ENCODE measurements at regions not wholly inside any gene's neighbourhood (a gene's known extent, or its start where the extent isn't known, plus 50 kb on each side); places are given as distances from the start of the nearest gene placed in this dataset.

- DNase-seq: peak in 1 of 2 donors; percentile 86
- H3K9me3 ChIP-seq: no peaks in the 10 kb centered on the region
- H3K36me3 ChIP-seq: no peaks in the 10 kb centered on the region
- TF ChIP-seq POLR2A (IDR thresholded peaks at IDR 0.05): peak in 1 of 4 donors; percentile 52
- TF ChIP-seq CTCF (IDR thresholded peaks at IDR 0.05): no peak
- peak in 3 of 4 donors; percentile 46 to 91 (median 88) for TF ChIP-seq EP300 (IDR thresholded peaks at IDR 0.05)
- peak; percentile 84 to 85 for TF ChIP-seq POLR2AphosphoS5 (IDR thresholded peaks at IDR 0.05)
- peak; percentile 70 to 92 for ATAC-seq (ENCODE audit: low FRiP score in 2 of 2)
- H3K27ac ChIP-seq: peak overlapping the region; percentile 77 to 85 (median 83)
- no peak overlapping the region for H3K4me3 ChIP-seq
- peaks cover 20 to 28% (median 26%) of the 10 kb centered on the region in 4 donors for H3K4me1 ChIP-seq
- H3K27me3 ChIP-seq: no peaks in the 10 kb centered on the region
- WGBS, 2 donors: 31 to 32% methylated on average over 8 of the region's 8 CpGs
Observed at GRCh38 chr5:173781816-173782670, 106.1 kb upstream of the CPEB4 start.

DNA sequence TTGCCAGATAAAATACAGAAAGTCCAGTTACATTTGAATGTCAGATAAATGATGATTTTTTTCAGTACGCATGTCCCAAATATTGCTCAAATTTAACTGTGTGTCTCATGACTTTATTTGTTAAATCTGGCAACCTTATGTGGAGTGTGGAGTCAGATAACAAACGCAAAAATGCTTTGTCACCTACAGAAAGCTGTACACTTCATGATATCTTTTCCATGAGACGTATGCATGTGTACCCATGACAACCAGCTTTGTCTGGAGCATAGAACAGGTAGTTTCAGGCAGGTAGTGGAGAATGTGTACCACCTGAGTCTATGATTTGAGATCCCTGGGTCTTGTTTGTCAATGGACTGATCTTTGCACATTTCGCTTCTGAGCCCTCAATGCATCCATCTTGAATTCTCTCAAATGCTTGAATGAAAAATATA, 105.5 kb upstream of the CPEB4 start:
- no peaks in the 10 kb centered on the region for H3K36me3 ChIP-seq
- peaks cover 20 to 28% (median 26%) of the 10 kb centered on the region in 4 donors for H3K4me1 ChIP-seq
- H3K27ac ChIP-seq: peak overlapping the region; percentile 77 to 85 (median 83)
- TF ChIP-seq CTCF (IDR thresholded peaks at IDR 0.05): no peak
- no peak for TF ChIP-seq POLR2A (IDR thresholded peaks at IDR 0.05)
- TF ChIP-seq EP300 (IDR thresholded peaks at IDR 0.05): no peak
- TF ChIP-seq POLR2AphosphoS5 (IDR thresholded peaks at IDR 0.05): no peak
- ATAC-seq (ENCODE audit: low FRiP score in 2 of 2) (no peak), DNase-seq (no peak)
- no peak overlapping the region for H3K4me3 ChIP-seq
- H3K9me3 ChIP-seq: no peaks in the 10 kb centered on the region
- no peaks in the 10 kb centered on the region for H3K27me3 ChIP-seq
- 65 to 85% methylated on average over 4 of the region's 4 CpGs for WGBS, 2 donors

DNA sequence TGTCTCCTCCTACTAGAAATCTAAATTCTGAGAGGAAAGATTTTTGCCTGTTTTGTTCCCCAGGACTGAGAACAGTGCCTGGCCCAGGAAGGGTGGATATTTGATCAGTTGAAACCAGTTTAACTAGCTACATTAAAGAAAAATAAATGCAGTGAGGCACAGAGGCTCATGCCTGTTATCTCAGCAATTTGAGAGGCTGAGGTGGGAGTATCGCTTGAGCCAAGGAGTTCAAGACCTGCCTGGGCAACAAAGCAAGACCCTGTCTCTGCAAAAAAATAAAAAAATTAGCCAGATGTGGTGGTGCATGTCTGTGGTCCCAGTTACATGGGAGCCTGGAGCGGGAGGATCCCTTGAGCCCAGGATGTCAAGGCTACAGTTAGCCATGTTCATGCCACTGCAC, 104.8 kb upstream of the CPEB4 start:
- DNase-seq: no peak
- TF ChIP-seq EP300 (IDR thresholded peaks at IDR 0.05): no peak
- no peak for TF ChIP-seq POLR2A (IDR thresholded peaks at IDR 0.05)
- TF ChIP-seq POLR2AphosphoS5 (IDR thresholded peaks at IDR 0.05): no peak
- TF ChIP-seq CTCF (IDR thresholded peaks at IDR 0.05): no peak

GRCh38 chr5:173785400-173785799, 102.7 kb upstream of the CPEB4 start:
- TF ChIP-seq POLR2A (IDR thresholded peaks at IDR 0.05) (no peak), POLR2AphosphoS5 (IDR thresholded peaks at IDR 0.05) (no peak), CTCF (IDR thresholded peaks at IDR 0.05) (no peak), EP300 (IDR thresholded peaks at IDR 0.05) (no peak)
- WGBS, 2 donors: 63 to 84% methylated on average over 4 of the region's 4 CpGs
- no peaks in the 10 kb centered on the region for H3K9me3 ChIP-seq

More for the DNA sequence above, 104.8 kb upstream of the CPEB4 start:
- Histone ChIP-seq H3K27me3 (no peaks in the 10 kb centered on the region), H3K4me3 (no peak overlapping the region), H3K36me3 (no peaks in the 10 kb centered on the region), H3K9me3 (no peaks in the 10 kb centered on the region), H3K4me1 (peaks cover 20 to 26% (median 25%) of the 10 kb centered on the region in 4 donors), H3K27ac (peak overlapping the region in 3 of 4 donors; percentile 77 to 85 (median 82))
- WGBS, 2 donors: 93% methylated on average over 2 of the region's 2 CpGs
- no peak for ATAC-seq (ENCODE audit: low FRiP score in 2 of 2)

More at GRCh38 chr5:173785400-173785799, 102.7 kb upstream of the CPEB4 start:
- no peak overlapping the region for H3K27ac ChIP-seq
- ATAC-seq (ENCODE audit: low FRiP score in 2 of 2) (no peak), DNase-seq (no peak)
- H3K27me3 ChIP-seq: no peaks in the 10 kb centered on the region
- no peak overlapping the region for H3K4me3 ChIP-seq
- peaks cover 16 to 34% (median 24%) of the 10 kb centered on the region in 4 donors for H3K4me1 ChIP-seq
- H3K36me3 ChIP-seq: no peaks in the 10 kb centered on the region

All from upper lobe of left lung (tissue), 6 donors.